B cell (primary cell): ENCODE measurements at regions not wholly inside any gene's neighbourhood (a gene's known extent, or its start where the extent isn't known, plus 50 kb on each side); places are given as distances from the start of the nearest gene placed in this dataset.

ENCODE experiments used
- CTCF ChIP-seq: fragments of 200-600 bp; IDR thresholded peaks from one replicate; pipeline ENCODE4 v1.8.0; 2022; ENCODE audit warnings: antibody characterized with exemption, mild to moderate bottlenecking
- EZH2 ChIP-seq: IDR thresholded peaks from 2 replicates; pipeline ENCODE4 v1.6.1; 2012; ENCODE audit warnings: borderline replicate concordance, low read depth, mild to moderate bottlenecking, moderate library complexity, low read length; ENCODE audit not compliant: insufficient read depth, poor library complexity, severe bottlenecking

GRCh38 chr5:174173766-174174165, 128.3 kb downstream of the NSG2 start:
- TF ChIP-seq CTCF (no peak), EZH2 (no peak)
